Mucosa of rectum (tissue), 2 donors: ENCODE measurements at regions not wholly inside any gene's neighbourhood (a gene's known extent, or its start where the extent isn't known, plus 50 kb on each side); places are given as distances from the start of the nearest gene placed in this dataset.

Source experiments
- H3K27ac ChIP-seq, 2 donors: one replicate each; pipeline ENCODE4 v1.7.0; 2013; ENCODE audit warnings: inconsistent platforms in 2 of 2, low read depth in 2 of 2, low read length in 2 of 2
- H3K27me3 ChIP-seq, 2 donors: one replicate each; pipeline ENCODE4 v1.7.0; 2013; ENCODE audit warnings: low read length in 2 of 2; ENCODE audit not compliant: control insufficient read depth in 2 of 2, insufficient read depth in 2 of 2
- H3K36me3 ChIP-seq, 2 donors: one replicate each; pipeline ENCODE4 v1.7.0; 2013; ENCODE audit warnings: low read length in 2 of 2; ENCODE audit not compliant: control insufficient read depth in 2 of 2, insufficient read depth in 2 of 2
- H3K4me1 ChIP-seq, 2 donors: one replicate each; pipeline ENCODE4 v1.7.0; 2013; ENCODE audit warnings: low read length in 2 of 2, mild to moderate bottlenecking in 1 of 2; ENCODE audit not compliant: control insufficient read depth in 2 of 2, insufficient read depth in 2 of 2
- H3K4me3 ChIP-seq, 2 donors: one replicate each; pipeline ENCODE4 v1.7.0; 2013; ENCODE audit warnings: low read length in 2 of 2
- H3K9ac ChIP-seq, 2 donors: one replicate each; pipeline ENCODE4 v1.7.0; 2013; ENCODE audit warnings: low read length in 2 of 2, low read depth in 1 of 2, mild to moderate bottlenecking in 1 of 2
- H3K9me3 ChIP-seq, 2 donors: one replicate each; pipeline ENCODE4 v1.7.0; 2013; ENCODE audit warnings: low read length in 2 of 2; ENCODE audit not compliant: control insufficient read depth in 2 of 2
- donor health status: healthy.
- donor health status: Normal muscosa, but diverticular disease.

DNA sequence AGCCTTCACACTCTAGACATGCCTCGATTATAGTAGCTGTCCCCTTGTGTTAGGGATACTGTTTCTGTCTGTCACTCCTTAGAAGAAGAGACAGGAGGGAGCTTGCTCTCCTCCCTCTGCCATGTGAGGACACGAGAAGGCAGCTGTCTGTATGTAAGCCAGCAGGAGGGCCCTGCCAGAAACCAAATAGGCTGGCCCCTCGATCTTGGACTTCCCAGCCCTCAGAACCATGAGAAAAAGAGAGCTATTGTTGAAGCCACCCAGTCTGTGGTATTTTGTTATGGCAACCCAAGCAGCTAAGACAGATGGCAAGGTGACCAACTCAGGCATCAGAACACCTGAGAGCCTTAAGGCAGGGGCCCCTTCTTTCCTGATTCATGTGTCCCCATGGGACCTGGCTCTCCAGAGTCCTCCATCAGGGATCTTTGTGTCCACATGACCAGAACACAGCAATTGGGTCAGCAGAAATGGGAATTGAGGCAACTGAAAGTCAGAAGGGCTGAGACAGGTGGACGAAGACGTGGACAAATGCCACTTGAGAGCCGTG, 65.6 kb upstream of the NPAS1 start:
- Histone ChIP-seq H3K4me3 (no peak overlapping the region), H3K9ac (no peak overlapping the region), H3K27me3 (no peaks in the 10 kb centered on the region), H3K36me3 (peaks cover 0 to 5% of the 10 kb centered on the region in 2 donors), H3K4me1 (peaks cover 35 to 43% of the 10 kb centered on the region in 2 donors), H3K27ac (peak overlapping the region; percentile 34 to 45), H3K9me3 (no peaks in the 10 kb centered on the region)

DNA sequence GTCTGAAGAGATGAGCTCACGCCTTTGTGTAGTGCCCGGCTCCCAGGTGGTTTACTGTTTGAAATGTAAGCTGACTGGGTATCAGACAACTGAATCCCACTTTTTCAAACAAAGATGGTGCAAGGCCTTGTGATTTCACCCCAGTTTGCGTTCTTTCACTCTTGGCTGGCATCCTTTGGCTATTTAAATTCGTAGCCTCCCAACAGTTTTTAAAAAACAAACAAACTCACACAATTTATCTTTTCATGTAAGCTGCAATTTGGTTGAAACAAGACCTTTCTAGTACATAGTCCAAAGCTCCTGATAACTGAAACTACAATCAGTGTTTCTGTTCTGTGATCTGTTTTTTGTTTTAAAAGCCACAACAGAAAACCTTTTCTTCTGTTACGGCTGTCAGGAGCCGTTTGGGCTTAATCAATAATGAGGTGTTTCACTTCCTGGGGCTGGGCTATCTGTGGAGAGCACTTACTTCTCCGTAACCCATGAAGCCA, 65.1 kb upstream of the NPAS1 start:
- peaks cover 0 to 5% of the 10 kb centered on the region in 2 donors for H3K36me3 ChIP-seq
- peak overlapping the region in 1 of 2 donors; percentile 30 for H3K9ac ChIP-seq
- peak overlapping the region; percentile 34 to 45 for H3K27ac ChIP-seq
- H3K4me1 ChIP-seq = peaks cover 35 to 39% of the 10 kb centered on the region in 2 donors
- H3K4me3 ChIP-seq = peak overlapping the region in 1 of 2 donors; percentile 55
- H3K27me3 ChIP-seq = no peaks in the 10 kb centered on the region
- H3K9me3 ChIP-seq = no peaks in the 10 kb centered on the region

DNA sequence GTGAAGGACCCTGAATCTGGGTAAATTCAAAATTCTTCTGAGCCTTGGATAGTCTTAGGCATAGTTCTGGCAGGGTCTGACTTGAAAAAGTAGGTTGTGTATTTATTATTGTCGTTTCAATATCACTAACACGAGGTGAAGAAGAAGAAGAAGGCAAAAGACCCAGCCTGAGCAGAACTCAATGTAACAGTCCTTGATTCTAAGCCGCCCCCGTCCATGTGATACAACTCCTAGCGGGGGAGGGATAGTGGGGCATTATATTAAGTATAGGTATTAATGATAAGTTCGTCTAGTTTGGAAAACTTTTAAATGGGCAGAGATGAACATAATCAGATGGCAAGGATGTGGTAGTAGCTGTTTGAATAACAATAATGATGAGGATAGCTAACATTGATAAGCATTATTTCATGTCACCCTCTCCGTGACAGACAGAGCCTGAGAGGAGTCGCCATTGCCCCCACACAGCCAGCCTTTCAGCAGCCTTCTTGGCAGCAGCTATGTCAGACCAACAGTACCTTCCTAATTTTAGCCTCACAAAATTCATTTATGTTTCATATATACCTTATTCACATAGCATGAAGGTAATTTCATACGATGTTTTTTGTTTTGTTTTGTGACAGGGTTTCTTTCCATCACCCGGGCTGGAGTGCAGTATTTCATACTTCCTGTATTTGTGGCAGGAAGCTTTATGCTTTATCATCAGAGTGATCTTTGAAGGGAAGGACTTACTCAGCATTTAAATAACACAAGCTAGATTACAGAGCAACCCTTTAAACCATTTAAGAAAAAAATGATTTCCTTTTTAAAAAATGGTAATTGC, 64.4 kb upstream of the NPAS1 start:
- Histone ChIP-seq H3K4me1 (peaks cover 34 to 37% of the 10 kb centered on the region in 2 donors), H3K9me3 (no peaks in the 10 kb centered on the region), H3K4me3 (peak overlapping the region in 1 of 2 donors; percentile 55), H3K9ac (peak overlapping the region in 1 of 2 donors; percentile 30), H3K27ac (peak overlapping the region; percentile 34 to 45), H3K27me3 (no peaks in the 10 kb centered on the region), H3K36me3 (peaks cover 0 to 5% of the 10 kb centered on the region in 2 donors)

DNA sequence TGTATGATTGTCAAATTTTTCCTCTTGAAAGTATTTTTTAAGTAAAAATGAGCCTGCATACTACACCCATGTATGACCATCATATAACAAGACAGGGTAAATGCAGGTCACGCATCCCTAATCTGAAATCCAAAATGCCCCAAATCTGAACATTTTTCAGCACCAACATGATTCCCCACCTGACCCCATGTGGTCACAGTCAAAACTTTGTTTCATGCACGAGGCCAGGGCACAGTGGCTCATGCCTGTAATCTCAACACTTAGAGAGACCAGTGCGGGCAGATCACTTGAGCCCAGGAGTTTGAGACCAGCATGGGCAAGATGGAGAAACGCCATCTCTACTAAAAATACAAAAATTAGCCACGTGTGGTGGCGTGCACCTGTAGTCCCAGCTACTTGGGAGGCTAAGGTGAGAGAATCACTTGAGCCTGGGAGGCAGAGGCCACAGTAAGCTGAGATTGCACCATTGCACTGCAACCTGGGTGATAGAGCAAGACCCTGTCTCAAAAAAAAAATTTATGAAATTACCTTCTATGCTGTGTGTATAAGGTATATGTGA, 63.7 kb upstream of the NPAS1 start:
- Histone ChIP-seq H3K4me1 (peaks cover 27 to 30% of the 10 kb centered on the region in 2 donors), H3K27ac (peak overlapping the region; percentile 0 to 1), H3K27me3 (no peaks in the 10 kb centered on the region), H3K4me3 (no peak overlapping the region), H3K9me3 (no peaks in the 10 kb centered on the region), H3K9ac (no peak overlapping the region), H3K36me3 (peaks cover 0 to 5% of the 10 kb centered on the region in 2 donors)

DNA sequence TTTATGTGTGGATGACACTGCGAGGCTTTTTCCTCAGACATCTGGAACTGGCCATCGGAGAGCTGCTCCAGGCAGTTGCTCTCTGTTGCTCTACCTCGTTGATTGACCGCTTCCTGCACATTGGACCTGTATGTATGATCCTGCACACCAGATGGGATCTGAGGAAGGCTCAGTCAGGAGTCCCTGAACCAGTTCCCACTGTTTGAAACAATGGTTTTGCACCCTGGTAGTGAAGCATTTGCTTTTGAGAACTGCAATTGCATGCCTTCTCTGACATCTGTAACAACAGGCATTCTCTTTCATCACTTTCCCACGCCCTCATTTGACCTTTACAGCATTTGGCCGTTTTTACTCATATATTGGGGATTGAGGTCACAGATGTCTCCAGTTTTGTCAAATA, 61.1 kb upstream of the NPAS1 start:
- H3K27ac ChIP-seq = no peak overlapping the region
- H3K4me3 ChIP-seq = no peak overlapping the region
- no peak overlapping the region for H3K9ac ChIP-seq
- H3K4me1 ChIP-seq = peaks cover 10 to 20% of the 10 kb centered on the region in 2 donors
- no peaks in the 10 kb centered on the region for H3K27me3 ChIP-seq
- H3K36me3 ChIP-seq = no peaks in the 10 kb centered on the region
- no peaks in the 10 kb centered on the region for H3K9me3 ChIP-seq

DNA sequence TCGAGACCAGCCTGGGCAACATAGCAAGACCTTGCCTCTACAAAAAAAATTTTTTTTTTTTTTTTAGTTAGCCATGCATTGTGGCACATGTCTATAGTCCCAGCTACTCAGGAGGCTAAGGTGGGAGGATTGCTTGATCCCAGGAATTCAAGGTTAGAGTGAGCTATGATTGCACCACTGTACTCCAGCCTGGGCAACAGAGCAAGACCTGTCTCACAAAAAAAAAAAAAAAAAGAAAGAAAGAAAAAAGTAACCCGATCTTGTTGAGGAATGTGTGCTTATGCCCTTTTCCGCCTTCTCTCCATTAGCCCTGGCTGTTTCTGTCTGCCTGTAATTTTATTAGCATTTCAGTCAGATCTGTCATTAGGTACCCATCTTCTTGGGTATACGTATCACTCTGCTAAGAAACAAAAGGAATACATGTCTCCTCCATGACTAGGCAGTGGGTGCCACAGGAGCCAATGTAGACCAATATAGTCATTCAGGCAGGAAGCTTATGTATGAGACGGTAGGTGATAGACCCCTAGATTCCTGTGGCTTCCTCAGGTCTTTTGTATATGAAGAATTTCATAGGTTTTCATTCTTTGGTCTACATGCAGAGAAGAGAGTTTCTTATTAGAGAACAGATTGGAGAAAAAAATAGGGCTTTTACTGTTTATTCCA, 59.6 kb upstream of the NPAS1 start:
- H3K4me1 ChIP-seq = peaks cover 3 to 6% of the 10 kb centered on the region in 2 donors
- H3K9ac ChIP-seq = no peak overlapping the region
- H3K9me3 ChIP-seq = no peaks in the 10 kb centered on the region
- no peaks in the 10 kb centered on the region for H3K27me3 ChIP-seq
- peaks cover 0 to 3% of the 10 kb centered on the region in 2 donors for H3K36me3 ChIP-seq
- H3K27ac ChIP-seq = no peak overlapping the region
- H3K4me3 ChIP-seq = no peak overlapping the region

DNA sequence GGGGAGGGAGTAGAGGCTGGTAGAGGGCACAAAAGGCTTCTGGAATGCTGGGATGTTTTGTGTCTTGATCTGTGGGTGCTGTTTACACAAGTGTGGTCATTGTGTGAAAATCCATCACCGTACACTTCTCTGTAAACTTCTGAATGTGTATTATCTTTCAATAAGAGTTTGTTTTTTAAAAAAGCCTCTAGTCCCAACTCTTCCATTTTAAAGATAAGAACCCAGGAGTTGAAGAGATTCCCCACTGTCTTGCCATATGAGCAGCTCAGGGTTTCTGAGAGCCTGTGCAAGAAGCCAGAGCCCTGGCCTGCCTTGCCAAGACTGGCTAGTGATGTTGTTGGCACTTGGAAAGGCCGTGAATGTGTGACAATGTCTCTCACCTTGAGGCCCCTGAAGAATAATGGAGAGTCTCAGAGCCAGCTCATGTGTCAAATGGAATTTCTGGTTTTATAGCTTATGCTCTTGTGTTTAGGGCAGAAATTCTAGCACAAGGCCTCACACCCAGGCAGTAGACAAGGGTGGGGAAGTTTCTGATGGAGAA, 57.5 kb upstream of the NPAS1 start:
- Histone ChIP-seq H3K4me1 (peaks cover 0 to 8% of the 10 kb centered on the region in 2 donors), H3K27ac (no peak overlapping the region), H3K27me3 (no peaks in the 10 kb centered on the region), H3K9ac (no peak overlapping the region), H3K4me3 (no peak overlapping the region), H3K36me3 (peaks cover 0 to 5% of the 10 kb centered on the region in 2 donors), H3K9me3 (no peaks in the 10 kb centered on the region)

DNA sequence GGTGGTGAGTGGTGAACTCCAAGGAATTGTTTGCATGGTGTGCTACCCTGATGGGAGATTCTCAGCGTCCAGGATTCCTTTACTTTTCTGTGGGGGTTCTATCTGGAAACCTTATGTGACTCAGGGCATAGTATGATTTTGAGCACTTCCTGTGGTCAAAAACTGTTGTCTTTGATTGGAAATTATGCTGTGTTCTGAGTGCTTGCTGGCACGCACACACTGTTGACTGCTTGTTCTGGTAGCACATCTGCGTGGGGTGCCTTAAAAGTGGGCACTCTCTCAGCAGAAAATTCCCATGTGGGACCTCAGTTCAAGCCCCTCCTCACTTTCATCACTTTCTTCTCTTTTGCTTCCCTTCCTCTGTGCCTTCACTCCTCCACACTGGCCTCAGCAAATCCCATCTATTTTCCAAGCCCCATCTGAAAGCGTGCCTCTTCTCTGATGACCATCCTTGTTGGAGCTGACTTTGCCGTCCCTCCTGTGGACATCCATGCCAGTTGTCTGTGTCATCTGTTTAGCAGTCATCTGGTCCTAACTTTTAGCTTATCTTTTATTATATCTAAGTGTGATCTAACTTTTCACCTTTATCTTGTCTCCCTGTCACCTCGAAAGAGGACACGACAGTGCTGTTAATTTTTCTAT, 56.4 kb upstream of the NPAS1 start:
- peaks cover 11 to 18% of the 10 kb centered on the region in 2 donors for H3K4me1 ChIP-seq
- H3K36me3 ChIP-seq = peaks cover 0 to 5% of the 10 kb centered on the region in 2 donors
- no peak overlapping the region for H3K9ac ChIP-seq
- H3K4me3 ChIP-seq = no peak overlapping the region
- H3K27me3 ChIP-seq = no peaks in the 10 kb centered on the region
- H3K9me3 ChIP-seq = no peaks in the 10 kb centered on the region
- H3K27ac ChIP-seq = no peak overlapping the region

DNA sequence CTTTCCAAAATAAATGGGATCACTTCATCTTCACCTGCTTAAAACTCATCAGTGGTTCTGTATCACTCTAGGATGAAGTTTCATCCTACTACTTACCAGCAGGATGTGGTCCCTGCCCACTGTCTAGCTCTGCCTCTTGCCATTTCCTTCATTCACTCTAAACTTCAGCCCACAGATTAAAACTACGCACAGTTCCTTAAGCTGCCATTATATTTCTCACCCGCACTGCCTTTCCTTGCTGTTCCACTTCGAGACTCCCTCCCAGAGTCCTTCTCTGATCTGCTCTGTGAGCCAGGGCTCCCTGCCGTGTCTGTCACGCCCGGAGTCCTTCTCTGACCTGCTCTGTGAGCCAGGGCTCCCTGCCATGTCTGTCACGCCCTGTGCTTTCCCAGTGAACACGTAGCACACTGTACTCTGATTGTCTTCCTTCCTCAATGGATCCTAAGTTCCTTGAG, 52.0 kb upstream of the NPAS1 start:
- H3K36me3 ChIP-seq = peaks cover 3 to 12% of the 10 kb centered on the region in 2 donors
- H3K27ac ChIP-seq = peak overlapping the region; percentile 74 to 80
- H3K4me3 ChIP-seq = peak overlapping the region in 1 of 2 donors; percentile 33

More for the DNA sequence above, 52.0 kb upstream of the NPAS1 start:
- Histone ChIP-seq H3K4me1 (peaks cover 13 to 16% of the 10 kb centered on the region in 2 donors), H3K9me3 (no peaks in the 10 kb centered on the region), H3K9ac (peak overlapping the region in 1 of 2 donors; percentile 31), H3K27me3 (no peaks in the 10 kb centered on the region)
